CD4-positive, alpha-beta T cell (primary cell): ENCODE measurements at regions not wholly inside any gene's neighbourhood (a gene's known extent, or its start where the extent isn't known, plus 50 kb on each side); places are given as distances from the start of the nearest gene placed in this dataset.

Source experiments
- ATAC-seq: fragments of 200-7000 bp; cut with Tn5 transposase; one replicate; pipeline ENCODE4 v1.10.0; 2022; ENCODE audit warnings: mild to moderate bottlenecking; ENCODE audit not compliant: poor library complexity
- CTCF ChIA-PET: fragments of 350-600 bp; sonication (Branson Sonifier 250); formaldehyde crosslinking; loops from one replicate; lab custom pipeline; 2021; ENCODE audit warnings: antibody characterized with exemption, inconsistent platforms; lab: Charles Lee
- POLR2A ChIA-PET: fragments of 350-600 bp; sonication (Branson Sonifier 250); formaldehyde crosslinking; loops from one replicate; lab custom pipeline; 2021; ENCODE audit warnings: antibody characterized with exemption, inconsistent platforms; lab: Charles Lee
- DNase-seq, 14 experiments: peaks; one replicate each; pipeline ENCODE4 v3.0.0-alpha.2; 2013 to 2020; ENCODE audit warnings: mixed read lengths in 2 of 14
- H3K27ac ChIP-seq, 2 donors: one replicate each; pipeline versions ENCODE4 v1.5.1 to v1.7.0; 2013; ENCODE audit warnings: low read length in 2 of 2, low read depth in 1 of 2, mild to moderate bottlenecking in 1 of 2
- H3K27me3 ChIP-seq, 2 experiments: 1 replicate in 1 of 2; 2 replicates in 1 of 2; pipeline versions ENCODE4 v1.6.1 to v1.7.0; 2013; ENCODE audit warnings: low read length in 2 of 2, control low read depth in 1 of 2, mild to moderate bottlenecking in 1 of 2, moderate library complexity in 1 of 2; ENCODE audit not compliant: insufficient read depth in 2 of 2, control insufficient read depth in 1 of 2
- H3K36me3 ChIP-seq: one replicate; pipeline ENCODE4 v1.6.1; 2013; ENCODE audit warnings: low read length, control low read depth; ENCODE audit not compliant: insufficient read depth
- H3K4me1 ChIP-seq: one replicate; pipeline ENCODE4 v1.6.1; 2013; ENCODE audit warnings: low read length, control low read depth; ENCODE audit not compliant: insufficient read depth
- H3K4me3 ChIP-seq: one replicate; pipeline ENCODE4 v1.5.1; 2013; ENCODE audit warnings: mild to moderate bottlenecking, low read length, moderate library complexity
- H3K9me3 ChIP-seq, 2 experiments: 1 replicate in 1 of 2; 2 replicates in 1 of 2; pipeline versions ENCODE4 v1.6.1 to v1.7.0; 2013; ENCODE audit warnings: low read length in 2 of 2, mild to moderate bottlenecking in 2 of 2, control low read depth in 1 of 2, moderate library complexity in 1 of 2; ENCODE audit not compliant: control insufficient read depth in 1 of 2, insufficient read depth in 1 of 2
- H3K27ac Mint-ChIP-seq: one replicate; pipeline ENCODE4 v1.8.0; 2020; ENCODE audit warnings: mixed read lengths
- H3K27me3 Mint-ChIP-seq: one replicate; pipeline ENCODE4 v1.8.0; 2021; ENCODE audit warnings: mixed read lengths
- H3K36me3 Mint-ChIP-seq: one replicate; pipeline ENCODE4 v1.8.0; 2021; ENCODE audit warnings: low read depth, mixed read lengths
- H3K4me1 Mint-ChIP-seq: one replicate; pipeline ENCODE4 v1.8.0; 2021; ENCODE audit warnings: low read depth, mixed read lengths
- H3K4me3 Mint-ChIP-seq: one replicate; pipeline ENCODE4 v1.8.0; 2020; ENCODE audit warnings: mild to moderate bottlenecking, mixed read lengths
- H3K9me3 Mint-ChIP-seq: one replicate; pipeline ENCODE4 v1.8.0; 2020; ENCODE audit warnings: mixed read lengths
- intact Hi-C, 2 experiments: fragments of 100-400 bp; cut with DNase I in 1 of 2; cut with micrococcal nuclease in 1 of 2; formaldehyde crosslinking; loops; one replicate each; pipeline versions ENCODE4 v1.15.1 to v1.9.0; 2023 to 2025; cut with DNase I, micrococcal nuclease
- TF ChIP-seq, protein P1 (sequence below): fragments of 200-600 bp; IDR thresholded peaks from one replicate; pipeline ENCODE4 v1.8.0; 2022; ENCODE audit warnings: antibody characterized with exemption, mild to moderate bottlenecking

DNA sequence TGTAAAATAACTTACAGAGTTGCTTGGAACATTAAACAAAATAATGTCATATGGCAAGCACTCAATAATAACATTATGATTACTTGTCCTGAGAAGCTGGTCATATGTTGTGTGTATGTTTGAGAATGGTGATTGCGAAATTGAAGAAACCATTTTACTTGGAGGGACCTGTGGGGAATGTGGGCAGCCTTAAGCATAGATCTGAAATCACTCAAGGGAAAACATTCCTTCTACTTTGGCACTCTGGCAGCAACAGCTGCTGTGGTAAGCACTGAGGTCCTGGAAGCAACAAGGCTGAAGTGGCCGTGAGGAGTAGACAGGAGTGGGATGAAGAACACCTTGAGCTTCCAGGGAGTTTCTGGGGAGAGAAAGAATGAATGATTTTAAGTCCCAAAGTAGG, 165.4 kb upstream of the ADAMTS5 start:
- no peaks in the 10 kb centered on the region for H3K27me3 Mint-ChIP-seq
- no peaks in the 10 kb centered on the region for H3K4me1 ChIP-seq
- no peaks in the 10 kb centered on the region for H3K36me3 Mint-ChIP-seq
- no peaks in the 10 kb centered on the region for H3K9me3 ChIP-seq
- H3K9me3 Mint-ChIP-seq, result no peaks in the 10 kb centered on the region
- H3K4me3 ChIP-seq, result no peak overlapping the region
- TF ChIP-seq, protein P1, sequence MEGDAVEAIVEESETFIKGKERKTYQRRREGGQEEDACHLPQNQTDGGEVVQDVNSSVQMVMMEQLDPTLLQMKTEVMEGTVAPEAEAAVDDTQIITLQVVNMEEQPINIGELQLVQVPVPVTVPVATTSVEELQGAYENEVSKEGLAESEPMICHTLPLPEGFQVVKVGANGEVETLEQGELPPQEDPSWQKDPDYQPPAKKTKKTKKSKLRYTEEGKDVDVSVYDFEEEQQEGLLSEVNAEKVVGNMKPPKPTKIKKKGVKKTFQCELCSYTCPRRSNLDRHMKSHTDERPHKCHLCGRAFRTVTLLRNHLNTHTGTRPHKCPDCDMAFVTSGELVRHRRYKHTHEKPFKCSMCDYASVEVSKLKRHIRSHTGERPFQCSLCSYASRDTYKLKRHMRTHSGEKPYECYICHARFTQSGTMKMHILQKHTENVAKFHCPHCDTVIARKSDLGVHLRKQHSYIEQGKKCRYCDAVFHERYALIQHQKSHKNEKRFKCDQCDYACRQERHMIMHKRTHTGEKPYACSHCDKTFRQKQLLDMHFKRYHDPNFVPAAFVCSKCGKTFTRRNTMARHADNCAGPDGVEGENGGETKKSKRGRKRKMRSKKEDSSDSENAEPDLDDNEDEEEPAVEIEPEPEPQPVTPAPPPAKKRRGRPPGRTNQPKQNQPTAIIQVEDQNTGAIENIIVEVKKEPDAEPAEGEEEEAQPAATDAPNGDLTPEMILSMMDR, result no peak
- no peaks in the 10 kb centered on the region for H3K36me3 ChIP-seq
- no peak overlapping the region for H3K27ac ChIP-seq
- H3K4me1 Mint-ChIP-seq, result no peaks in the 10 kb centered on the region
- ATAC-seq (no peak), DNase-seq (no peak)
- intact Hi-C loops, result no loop called here
- H3K4me3 Mint-ChIP-seq, result no peak overlapping the region
- ChIA-PET POLR2A (no interaction called here), CTCF (no interaction called here)
- H3K27ac Mint-ChIP-seq, result no peak overlapping the region
- H3K27me3 ChIP-seq, result no peaks in the 10 kb centered on the region

DNA sequence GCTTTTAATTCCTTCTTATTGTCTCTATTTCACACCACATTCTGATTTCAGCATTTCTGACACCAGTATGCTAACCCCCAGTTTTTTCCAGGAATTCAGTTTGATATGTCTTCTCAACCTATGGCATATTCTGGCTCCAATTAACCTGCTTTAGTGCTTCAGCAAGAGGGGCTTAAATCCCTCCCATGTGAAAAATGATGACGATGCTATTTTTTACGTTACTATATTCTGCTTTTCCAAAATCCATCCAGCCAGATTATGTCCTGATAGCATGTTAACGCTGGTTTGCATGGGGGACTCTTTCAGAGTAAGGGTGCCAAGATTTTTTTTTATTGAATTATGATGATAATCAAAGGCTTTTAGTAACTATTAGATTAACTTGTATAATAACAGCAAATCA, 163.3 kb upstream of the ADAMTS5 start:
- no peak for DNase-seq
- no peaks in the 10 kb centered on the region for H3K36me3 Mint-ChIP-seq
- H3K4me3 ChIP-seq, result no peak overlapping the region
- ChIA-PET CTCF (no interaction called here), POLR2A (no interaction called here)
- ATAC-seq, result no peak
- no peak overlapping the region for H3K27ac ChIP-seq
- TF ChIP-seq, protein P1, result no peak
- no peaks in the 10 kb centered on the region for H3K9me3 Mint-ChIP-seq
- no peaks in the 10 kb centered on the region for H3K4me1 ChIP-seq
- intact Hi-C loops, result no loop called here
- no peaks in the 10 kb centered on the region for H3K36me3 ChIP-seq
- H3K27me3 Mint-ChIP-seq, result no peaks in the 10 kb centered on the region
- H3K27me3 ChIP-seq, result no peaks in the 10 kb centered on the region
- no peak overlapping the region for H3K27ac Mint-ChIP-seq
- no peaks in the 10 kb centered on the region for H3K9me3 ChIP-seq
- H3K4me3 Mint-ChIP-seq, result no peak overlapping the region
- H3K4me1 Mint-ChIP-seq, result no peaks in the 10 kb centered on the region

DNA sequence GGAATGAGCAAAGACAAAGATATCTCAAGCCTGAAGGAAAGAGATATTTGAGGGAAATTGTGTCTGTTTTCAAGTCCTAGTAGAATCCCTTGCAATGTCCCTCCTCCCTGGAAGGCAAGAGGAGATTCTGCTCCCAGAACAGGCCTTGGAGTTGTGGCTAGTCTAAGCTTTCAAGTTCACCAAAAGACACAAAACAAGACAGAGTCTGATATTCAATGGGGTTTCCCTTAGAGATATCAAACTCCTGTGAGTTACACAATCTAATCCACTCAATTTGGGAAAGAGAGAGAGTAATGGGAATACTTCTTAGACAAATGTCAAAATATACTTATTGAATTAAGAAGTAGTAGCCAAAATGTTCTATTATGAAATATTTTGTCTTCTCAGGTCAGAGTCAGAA, 162.8 kb upstream of the ADAMTS5 start:
- TF ChIP-seq, protein P1, result no peak
- Histone ChIP-seq H3K4me3 (no peak overlapping the region), H3K9me3 (no peaks in the 10 kb centered on the region), H3K36me3 (no peaks in the 10 kb centered on the region), H3K4me1 (no peaks in the 10 kb centered on the region), H3K27me3 (no peaks in the 10 kb centered on the region), H3K27ac (no peak overlapping the region)
- intact Hi-C loops, result no loop called here
- H3K4me1 Mint-ChIP-seq, result no peaks in the 10 kb centered on the region
- ATAC-seq (no peak), DNase-seq (no peak)
- no peaks in the 10 kb centered on the region for H3K36me3 Mint-ChIP-seq
- no peaks in the 10 kb centered on the region for H3K9me3 Mint-ChIP-seq
- no peaks in the 10 kb centered on the region for H3K27me3 Mint-ChIP-seq
- POLR2A ChIA-PET, result no interaction called here
- H3K4me3 Mint-ChIP-seq, result no peak overlapping the region
- no peak overlapping the region for H3K27ac Mint-ChIP-seq
- CTCF ChIA-PET, result no interaction called here
